ELF-1 (cell line): ENCODE measurements at regions not wholly inside any gene's neighbourhood (a gene's known extent, or its start where the extent isn't known, plus 50 kb on each side); places are given as distances from the start of the nearest gene placed in this dataset.
"Not testable (repeated sequence)": the region's sequence is repeated elsewhere in the genome, so short reads cannot be mapped to it uniquely, and the experiment has no call there.

Experiments used
- DNase-seq: peaks from one replicate; pipeline ENCODE4 v3.0.0-alpha.2; 2016; ENCODE audit warnings: low read depth, low spot score

DNA sequence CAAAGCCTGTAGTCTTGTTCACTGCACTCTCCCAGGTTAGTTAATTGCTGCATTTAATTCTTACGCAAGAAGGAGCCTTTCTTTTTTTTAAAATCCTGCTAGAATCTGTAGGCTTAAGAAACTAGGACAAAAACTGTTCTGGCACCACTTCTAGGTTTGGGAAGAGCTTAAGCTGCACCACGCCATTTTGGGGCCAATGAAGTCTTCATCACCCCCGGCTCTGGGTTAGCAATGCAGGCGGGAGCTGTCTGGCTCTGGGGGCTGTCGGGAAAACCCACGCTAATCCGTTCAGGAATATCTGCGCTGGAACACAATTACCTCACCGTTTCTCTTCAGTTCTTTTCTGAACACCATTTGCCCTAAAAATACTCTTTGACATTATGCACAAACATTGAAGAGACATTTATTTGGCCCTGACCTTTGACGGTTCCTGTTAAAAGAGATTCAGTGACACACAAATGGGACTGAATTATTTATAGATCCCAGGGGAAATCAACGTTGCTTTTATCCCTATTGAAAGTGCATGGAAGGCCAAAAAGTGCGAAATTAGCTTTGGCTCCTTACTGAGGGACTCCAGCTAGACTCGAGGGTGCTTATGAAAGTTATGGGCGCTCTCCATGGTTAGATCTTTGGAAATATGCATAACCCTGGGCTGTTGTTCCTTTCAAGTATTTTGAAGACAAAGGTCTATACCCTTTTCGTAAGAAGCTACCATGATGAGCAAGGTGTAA lies 249.2 kb downstream of the HAPSTR1 start:
- DNase-seq: no peak

DNA sequence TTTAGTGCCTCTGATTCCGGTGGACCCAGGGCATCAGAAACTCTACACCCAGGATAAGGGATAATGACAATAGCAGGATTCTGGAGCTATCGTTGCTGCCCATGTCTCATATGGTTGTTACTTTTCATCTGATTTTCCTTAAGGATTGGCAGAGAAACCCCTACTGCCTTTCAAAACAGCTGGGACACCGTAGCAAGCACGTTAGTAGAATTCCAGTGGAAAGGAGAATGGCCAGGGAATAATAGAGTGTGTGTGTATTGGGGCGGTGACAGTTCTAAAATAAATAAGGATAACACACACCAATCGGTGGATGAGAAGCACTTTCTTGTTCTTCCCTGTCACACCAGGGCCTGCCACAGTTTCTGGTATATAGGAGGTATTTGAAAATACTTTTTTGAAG lies 251.8 kb downstream of the HAPSTR1 start:
- DNase-seq: no peak

DNA sequence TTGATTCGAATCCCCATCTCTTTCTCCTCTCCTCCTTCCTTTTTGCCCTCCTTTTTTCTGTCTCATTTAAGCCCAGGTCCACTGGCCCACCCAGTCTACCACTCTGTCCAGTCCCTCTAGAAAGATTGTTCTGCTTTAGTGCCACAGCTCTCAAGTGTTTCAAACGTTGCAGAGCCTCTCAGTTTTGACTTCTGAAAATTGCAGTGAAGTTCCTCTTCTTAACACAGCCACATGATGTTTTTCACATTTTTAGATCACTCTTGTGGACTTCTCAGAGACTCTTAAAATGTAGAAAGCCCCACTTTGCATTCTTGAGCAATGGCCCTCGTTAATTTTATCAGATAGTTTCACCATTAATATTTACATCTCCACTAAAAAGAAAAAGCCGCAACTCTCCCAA lies 253.1 kb downstream of the HAPSTR1 start:
- DNase-seq: no peak

DNA sequence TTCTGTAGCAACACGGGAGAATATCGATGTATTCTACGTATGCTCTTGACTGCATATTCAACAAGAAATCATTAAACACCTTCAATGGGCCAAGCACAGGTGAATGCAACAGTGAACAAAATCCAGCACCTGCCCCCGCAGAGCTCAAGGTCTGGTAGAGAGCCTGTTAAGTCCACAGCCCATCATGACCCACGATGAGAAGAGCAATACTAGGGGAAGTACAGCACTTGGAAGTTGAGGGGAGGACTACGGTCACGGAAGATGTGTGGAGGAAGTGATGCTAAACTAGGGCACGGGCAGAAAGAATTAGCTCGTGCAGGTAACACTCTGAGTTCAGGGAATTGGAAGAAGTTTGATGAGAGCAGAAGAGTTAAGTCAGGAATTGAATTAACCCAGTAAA lies 253.6 kb downstream of the HAPSTR1 start:
- DNase-seq: no peak

DNA sequence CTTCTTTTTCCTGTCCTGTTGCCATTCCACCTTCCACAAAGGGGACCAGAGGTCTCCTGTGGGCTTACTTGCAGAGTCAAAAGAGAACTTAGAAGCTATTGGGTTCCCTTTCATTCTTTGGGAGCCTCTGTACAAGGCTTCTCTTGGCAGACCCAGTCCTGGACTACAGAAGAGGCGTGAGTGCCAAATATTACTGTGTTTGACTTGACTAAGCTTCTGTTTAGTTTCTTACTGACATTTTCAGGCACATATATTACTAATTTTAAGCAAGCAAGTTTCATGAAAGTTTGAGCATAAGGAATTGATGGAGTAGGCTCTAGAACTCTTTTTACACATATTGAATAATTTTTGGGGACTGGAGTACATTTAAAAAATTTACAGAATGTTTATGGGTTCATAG lies 254.4 kb downstream of the HAPSTR1 start:
- no peak for DNase-seq

DNA sequence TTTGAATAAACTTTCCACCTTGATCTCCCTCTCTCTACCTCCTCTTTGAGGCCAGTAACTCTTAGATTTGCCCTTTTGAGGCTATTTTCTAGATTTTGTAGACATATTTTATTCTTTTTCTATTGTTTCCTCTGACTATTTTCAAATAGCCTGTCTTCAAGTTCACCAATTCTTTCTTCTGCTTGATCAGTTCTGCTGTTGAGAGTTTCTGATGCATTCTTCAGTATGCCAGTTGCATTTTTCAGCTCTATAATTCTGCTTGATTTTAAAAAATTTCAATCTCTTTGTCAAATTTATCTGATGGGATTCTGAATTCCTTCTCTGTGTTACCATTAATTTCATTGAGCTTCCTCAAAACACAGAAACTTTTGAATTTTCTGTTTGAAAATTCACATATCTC lies 257.5 kb downstream of the HAPSTR1 start:
- no peak for DNase-seq

DNA sequence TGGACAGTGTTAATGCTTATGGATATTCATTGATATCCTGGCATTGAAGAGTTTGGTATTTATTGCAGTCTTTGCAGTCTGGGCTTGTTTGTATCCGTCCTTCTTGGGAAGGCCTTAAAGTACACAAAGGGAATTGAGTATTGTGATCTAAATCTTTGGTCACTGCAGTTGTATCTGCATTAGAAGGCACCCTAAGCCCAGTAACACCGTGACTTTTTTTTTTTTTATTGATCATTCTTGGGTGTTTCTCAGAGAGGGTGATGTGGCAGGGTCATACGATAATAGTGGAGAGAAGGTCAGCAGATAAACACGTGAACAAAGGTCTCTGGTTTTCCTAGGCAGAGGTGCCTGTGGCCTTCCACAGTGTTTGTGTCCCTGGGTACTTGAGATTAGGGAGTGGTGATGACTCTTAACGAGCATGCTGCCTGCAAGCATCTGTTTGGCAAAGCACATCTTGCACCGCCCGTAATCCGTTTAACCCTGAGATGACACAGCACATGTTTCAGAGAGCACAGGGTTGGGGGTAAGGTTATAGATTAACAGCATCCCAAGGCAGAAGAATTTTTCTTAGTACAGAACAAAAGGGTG lies 258.0 kb downstream of the HAPSTR1 start:
- not testable (repeated sequence) for DNase-seq

DNA sequence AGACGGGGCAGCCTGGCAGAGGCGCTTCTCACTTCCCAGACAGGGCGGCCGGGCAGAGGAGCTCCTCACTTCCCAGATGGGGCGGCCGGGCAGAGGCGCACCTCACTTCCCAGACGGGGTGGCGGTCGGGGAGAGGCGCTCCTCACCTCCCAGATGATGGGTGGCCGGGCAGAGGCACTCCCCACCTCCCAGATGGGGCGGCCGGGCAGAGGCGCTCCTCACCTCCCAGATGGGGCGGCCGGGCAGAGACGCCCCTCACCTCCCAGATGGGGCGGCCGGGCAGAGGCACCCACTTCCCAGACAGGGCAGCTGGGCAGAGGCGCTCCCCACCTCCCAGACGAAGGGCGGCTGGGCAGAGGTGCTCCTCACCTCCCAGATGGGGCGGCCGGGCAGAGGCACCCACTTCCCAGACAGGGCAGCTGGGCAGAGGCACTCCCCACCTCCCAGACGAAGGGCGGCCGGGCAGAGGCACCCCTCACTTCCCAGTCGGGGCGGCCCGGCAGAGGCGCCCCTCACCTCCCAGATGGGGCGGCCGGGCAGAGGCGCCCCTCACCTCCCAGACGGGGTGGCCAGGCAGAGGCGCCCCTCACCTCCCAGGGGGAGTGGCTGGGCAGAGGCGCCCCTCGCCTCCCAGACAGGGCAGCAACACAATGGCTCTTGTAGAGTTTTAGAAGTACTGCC lies 258.8 kb downstream of the HAPSTR1 start:
- not testable (repeated sequence) for DNase-seq

DNA sequence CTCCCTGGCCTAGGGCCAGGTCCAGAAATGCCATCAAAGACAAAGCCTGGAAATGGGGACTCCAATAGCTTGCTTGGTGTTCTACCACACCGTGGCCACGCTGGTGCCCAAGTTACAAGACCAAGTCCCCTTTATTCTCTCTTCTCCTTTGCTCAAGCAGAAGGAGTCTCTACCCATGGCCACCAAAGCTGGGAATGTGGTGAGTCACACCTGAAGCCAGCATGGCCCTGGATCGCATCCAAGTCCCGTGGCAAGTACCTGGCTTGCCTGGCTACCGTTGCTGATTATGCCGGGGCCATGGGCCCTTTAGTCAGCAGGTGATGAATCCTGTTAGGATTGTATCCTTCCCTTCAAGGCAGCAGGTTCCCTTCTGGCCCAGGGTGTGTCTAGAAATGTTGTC lies 260.0 kb downstream of the HAPSTR1 start:
- no peak for DNase-seq

DNA sequence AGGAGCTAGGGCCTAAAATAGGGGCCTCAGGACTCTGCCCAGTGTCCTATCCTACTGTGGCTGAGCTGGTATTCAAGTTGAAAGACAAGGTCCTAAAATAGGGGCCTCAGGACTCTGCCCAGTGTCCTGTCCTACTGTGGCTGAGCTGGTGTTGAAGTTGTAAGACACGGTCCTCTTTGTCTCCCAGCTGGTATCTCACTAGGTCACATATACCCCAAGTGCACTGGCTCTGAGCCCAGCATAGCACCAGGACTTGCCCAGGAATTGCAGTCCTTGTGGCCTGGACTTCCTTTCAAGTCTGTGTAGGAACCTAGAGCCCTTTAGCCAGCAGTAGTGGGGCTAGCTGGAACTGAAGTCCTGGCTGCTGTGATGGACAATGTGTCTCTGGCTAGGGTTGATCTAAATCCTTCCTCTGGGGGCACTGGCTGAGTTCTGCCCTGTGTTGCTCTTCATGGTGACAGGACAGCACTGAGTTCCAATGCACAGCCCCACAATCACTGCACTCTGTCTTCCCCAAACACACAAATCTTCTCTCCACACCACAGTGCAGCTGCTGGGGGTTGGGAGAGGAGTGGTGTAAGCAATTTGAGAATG lies 260.5 kb downstream of the HAPSTR1 start:
- no peak for DNase-seq

DNA sequence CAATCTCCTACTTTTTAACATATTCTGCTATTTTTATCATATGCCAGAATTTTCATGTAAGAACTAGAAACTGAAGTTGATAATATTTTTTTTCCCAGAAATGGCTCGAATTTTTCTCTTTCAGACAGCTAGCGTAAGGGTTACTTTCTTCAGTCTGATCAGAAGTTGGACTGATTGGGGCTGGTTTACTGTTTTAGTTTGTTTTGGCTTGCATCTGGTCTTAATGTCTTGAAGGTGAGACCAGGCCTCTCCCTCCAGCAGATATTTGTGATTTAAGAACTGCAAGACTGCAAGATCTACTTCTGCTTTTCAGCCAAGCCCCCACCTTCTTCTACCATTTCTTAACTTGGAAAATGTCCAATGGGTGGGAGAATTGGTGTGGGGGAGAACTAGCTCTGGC lies 266.4 kb downstream of the HAPSTR1 start:
- no peak for DNase-seq

DNA sequence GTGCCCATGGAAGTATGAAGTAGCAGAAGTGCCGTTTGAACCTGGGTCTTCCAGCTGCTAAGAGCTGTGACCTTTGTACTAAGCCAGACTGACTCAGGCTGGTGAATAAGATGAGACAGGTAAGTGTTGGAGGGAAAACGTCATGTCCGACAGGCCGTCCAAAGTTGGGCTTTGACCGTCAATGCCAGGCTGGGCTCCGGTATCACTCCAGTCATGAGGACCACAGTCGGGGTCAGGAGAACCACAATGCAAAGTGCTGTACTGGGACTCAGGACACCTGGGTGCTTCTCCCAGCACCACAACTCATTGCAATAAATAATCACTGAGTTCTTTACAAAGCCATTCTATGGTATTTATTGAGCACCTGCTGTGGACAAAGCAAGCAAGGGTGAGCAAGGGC lies 268.6 kb downstream of the HAPSTR1 start:
- DNase-seq: no peak

DNA sequence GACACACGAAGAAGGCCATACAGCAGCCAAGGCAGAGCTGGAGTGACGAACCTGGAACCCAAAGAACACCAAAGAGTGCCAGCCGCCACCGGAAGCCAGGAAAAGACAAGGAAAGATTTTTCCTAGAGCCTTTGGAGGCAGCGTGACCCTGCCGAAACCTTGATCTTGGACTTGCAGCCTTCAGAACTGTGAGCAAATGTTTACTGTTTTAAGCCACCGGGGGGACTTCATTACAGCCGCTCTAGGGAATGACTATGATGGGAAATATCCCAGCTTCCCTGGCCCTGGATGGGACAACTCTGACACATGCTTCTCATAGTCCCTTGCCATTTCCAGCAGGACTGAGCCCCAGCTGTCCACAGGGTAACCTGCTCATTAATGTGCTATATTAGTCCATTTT lies 270.6 kb downstream of the HAPSTR1 start:
- DNase-seq: no peak

DNA sequence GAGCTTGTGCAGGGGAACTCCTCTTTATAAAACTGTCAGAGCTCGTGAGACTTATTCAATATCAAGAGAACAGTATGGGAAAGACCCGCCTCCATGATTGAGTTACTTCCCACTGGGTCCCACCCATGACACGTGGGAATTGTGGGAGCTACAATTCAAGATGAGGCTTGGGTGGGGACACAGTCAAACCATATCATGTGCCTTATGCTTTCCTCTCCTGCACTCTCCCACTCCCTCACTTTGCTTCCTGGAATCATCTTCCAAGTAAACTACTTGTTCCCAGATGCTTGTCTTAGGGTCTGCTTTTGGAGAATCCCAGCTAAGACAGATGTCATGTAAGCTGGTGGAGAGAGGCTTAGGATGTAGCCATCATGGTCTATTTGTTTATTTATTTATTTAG lies 271.2 kb downstream of the HAPSTR1 start:
- no peak for DNase-seq

DNA sequence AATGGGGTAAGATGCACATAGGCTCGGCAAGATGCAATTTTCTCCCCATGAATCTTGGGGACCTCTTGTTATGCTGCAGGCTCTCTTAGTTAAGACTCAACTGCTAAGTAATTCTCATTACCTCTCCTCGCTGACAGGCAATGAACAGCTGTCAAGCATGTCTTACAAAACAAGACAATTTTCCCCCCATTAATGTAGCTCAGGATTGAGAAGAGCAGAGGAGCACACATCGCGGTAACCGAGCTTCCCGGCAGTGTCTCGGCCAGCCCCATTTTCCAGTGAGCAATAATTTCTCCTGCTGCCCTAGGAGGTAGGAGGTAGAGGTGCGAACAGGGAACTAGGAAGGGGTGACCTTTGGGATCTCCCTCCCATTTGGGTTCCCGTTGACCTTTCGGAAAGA lies 272.1 kb downstream of the HAPSTR1 start:
- DNase-seq: no peak

DNA sequence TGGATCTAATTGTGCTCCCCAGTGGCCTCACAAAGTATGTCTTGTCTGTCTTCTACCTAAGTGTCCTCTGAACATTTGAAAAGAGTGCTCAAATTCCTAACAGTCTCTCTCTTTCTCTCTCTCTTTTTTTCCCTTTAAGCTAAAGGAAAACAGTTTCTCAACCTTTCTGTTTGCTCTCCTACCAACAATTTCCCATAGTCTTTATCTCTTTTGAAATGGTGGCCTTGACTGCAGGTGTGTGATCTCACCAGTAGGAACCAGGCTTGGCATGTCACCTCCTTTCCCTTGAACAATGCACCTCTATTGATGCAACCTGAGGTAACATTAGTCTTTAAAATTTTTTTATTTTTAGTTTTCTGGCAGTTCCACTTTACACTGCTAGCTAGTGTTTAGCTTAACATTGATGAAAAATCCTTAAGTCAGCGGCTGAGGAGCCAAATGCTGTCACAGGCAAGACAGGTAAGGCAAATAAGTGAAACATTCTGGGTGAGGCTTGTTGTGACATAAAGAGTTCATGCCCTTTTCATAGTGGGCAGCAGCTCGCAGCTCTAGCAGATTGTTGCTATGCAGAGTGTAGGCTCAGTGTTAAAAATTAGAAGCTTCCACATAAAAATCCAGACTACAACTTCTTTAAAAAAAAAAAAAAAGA lies 273.4 kb downstream of the HAPSTR1 start:
- no peak for DNase-seq

DNA sequence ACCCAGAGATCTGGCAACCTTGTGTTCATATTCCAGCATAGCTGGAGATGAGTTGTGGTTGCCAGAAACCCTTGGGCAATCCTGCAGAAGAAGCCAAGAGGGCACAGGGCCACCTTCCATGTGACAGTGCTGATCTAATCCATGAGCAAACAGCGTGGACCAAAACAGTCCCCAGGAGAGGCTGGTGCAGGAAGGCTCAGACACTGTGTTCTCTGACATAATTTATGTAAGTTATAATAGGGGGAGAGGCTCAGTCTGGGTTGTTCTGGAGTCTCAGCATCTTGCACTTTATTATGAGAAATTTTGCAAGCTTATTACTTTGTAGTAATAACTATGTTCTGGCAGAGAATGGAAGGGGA lies 273.9 kb downstream of the HAPSTR1 start:
- no peak for DNase-seq

DNA sequence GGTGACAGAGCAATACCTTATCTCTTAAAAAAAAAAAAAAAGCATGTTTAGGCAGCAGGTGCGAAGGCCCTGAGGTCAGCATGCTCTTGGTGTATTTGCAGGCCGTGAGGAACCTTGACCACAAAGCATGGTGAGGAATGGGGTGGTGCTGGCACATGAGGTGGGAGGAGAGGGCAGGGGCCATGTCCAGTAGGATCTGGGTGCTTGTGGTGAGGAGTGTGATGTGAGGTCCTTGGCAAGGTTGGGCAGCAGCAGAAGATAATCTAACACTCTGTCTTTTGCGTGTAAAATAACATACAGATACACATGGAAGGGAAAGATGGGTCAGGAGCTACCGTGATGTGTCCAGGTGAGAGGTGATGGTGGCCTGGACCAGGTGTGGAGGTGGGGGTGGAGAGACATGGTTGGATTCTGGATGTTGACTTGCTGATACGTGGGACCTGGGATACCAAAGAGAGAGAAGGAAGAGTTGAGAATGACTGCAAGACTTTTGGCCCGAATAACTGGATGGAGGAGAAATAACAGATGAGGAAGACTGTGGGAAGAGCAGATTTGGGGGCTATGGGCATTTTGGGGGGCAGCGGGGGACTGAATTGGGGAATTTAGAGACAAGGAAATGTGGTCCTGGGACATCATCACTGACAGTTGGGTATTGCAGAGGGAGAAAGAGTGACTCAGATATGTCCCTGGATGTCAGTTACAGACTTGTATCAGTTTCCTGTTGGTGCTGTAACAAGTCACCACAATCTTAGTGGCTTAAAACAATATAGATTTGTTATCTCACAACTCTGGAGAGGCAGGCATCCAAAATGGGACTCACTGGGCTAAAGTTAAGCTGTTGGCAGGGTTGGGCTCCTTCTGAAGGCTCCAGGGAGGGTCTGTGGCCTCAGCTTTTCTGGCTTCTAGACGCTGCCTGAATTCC lies 274.9 kb downstream of the HAPSTR1 start:
- no peak for DNase-seq

DNA sequence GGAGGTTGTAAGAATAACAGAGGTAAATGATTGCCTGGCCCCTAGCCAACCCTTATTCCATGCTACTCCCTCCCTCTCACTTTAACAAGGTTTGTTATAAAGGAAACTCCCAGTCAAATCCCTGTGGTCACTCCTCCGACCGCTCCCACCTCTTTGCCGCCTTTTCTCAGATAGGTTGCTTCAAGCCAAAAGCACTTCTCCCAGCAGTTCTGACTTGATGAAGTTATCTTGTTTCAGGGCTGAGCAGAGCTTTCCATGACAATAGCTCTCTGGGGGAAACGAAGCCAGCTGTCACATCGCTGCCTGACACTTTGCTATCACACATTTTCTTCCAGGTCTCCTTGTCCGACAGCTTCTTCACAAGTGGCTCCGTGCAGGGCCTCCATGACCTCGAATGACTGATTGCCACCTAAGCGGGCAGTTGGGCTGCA lies 278.6 kb downstream of the HAPSTR1 start:
- DNase-seq: peak; percentile 76

DNA sequence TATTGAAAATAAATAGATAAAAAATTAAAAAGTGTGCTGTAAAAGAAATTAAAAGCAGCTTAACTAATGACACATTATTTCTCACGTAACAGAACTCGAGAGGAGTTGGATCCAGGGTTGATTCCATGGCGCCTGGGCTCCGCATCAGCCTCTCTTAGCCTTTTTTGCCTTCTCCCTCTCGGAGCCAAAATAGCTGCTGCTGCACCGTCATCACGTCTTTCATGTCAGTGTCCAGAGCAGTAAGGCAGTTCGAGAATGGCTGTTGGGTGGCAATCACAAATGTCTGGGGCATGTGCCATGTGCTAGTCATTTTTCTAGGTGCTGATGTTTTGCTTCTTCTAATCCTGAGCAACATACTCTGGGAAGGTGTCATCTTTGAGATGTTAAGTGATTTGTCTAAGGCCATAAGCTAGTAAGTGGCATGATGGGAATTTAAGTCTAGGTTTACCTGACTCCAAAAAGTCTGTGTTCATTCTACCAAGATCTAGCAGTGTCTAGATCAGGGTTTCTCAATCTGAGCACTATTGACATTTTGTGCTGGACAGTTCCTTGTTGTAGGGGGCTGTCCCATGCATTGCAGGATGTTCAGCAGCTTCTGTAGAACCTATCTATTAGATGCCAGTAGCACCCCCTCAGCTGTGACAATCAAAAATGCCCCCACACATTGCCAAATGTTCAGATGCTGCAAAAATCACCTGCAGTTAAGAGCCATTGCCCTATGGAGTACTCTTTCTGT lies 280.4 kb downstream of the HAPSTR1 start:
- no peak for DNase-seq
